22Rv1 (cell line): ENCODE measurements at regions not wholly inside any gene's neighbourhood (a gene's known extent, or its start where the extent isn't known, plus 50 kb on each side); places are given as distances from the start of the nearest gene placed in this dataset.

ENCODE experiments used
- ZFX ChIP-seq: fragments of 450-650 bp; IDR thresholded peaks from 2 replicates; pipeline ENCODE4 v1.6.1; 2017; ENCODE audit warnings: antibody characterized with exemption, borderline replicate concordance
- TF ChIP-seq, protein P1 (sequence below): fragments of 450-650 bp; IDR thresholded peaks from 2 replicates; pipeline ENCODE4 v1.5.1; 2017; ENCODE audit warnings: mild to moderate bottlenecking

DNA sequence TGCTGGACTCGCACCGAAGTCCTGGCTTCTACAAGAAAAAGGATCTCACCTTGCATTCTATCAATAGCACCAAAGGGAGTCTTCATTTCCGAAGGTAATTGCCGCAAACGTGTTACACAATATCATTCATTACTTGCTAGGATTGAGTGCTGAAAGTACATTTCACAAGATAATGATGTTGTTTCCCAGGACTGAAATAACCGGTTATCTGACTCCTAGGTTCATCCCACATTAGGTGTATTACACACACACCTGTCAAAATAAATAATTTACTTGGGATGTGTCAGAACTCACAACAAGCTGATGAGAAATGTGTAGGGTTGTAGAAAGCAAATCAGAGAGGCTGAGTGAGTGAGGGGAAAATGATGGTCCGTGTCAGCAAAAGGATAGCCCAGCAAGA, 219.4 kb upstream of the RHOBTB1 start:
- TF ChIP-seq, protein P1, sequence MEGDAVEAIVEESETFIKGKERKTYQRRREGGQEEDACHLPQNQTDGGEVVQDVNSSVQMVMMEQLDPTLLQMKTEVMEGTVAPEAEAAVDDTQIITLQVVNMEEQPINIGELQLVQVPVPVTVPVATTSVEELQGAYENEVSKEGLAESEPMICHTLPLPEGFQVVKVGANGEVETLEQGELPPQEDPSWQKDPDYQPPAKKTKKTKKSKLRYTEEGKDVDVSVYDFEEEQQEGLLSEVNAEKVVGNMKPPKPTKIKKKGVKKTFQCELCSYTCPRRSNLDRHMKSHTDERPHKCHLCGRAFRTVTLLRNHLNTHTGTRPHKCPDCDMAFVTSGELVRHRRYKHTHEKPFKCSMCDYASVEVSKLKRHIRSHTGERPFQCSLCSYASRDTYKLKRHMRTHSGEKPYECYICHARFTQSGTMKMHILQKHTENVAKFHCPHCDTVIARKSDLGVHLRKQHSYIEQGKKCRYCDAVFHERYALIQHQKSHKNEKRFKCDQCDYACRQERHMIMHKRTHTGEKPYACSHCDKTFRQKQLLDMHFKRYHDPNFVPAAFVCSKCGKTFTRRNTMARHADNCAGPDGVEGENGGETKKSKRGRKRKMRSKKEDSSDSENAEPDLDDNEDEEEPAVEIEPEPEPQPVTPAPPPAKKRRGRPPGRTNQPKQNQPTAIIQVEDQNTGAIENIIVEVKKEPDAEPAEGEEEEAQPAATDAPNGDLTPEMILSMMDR: no peak
- no peak for TF ChIP-seq ZFX
